Caco-2 (cell line): ENCODE measurements at regions not wholly inside any gene's neighbourhood (a gene's known extent, or its start where the extent isn't known, plus 50 kb on each side); places are given as distances from the start of the nearest gene placed in this dataset.

Source experiments
- BruUV-seq: library from RNA; stranded (reverse); fragments of 400-500 nt; replicated peaks from 2 replicates; lab custom pipeline; 2021; lab: Mats Ljungman, UMichigan
- CTCF ChIA-PET: fragments of 300-600 bp; sonication (Branson Sonifier 250); formaldehyde crosslinking; loops from one replicate; lab custom pipeline; 2022; ENCODE audit warnings: antibody characterized with exemption; lab: Charles Lee
- POLR2A ChIA-PET: fragments of 300-600 bp; sonication (Branson Sonifier 250); formaldehyde crosslinking; loops from one replicate; lab custom pipeline; 2022; ENCODE audit warnings: antibody characterized with exemption; lab: Charles Lee
- DNase-seq, 2 experiments: peaks; one replicate each; pipeline versions ENCODE4 v3.0.0 to v3.0.0-alpha.2; 2020 to 2022
- H3K27me3 ChIP-seq: replicated peaks from 2 replicates; pipeline ENCODE4 v1.6.0; 2011; ENCODE audit warnings: low read length; ENCODE audit not compliant: control insufficient read depth, insufficient read depth
- H3K36me3 ChIP-seq: 2 replicates; pipeline ENCODE4 v1.5.1; 2011; ENCODE audit warnings: low read length; ENCODE audit not compliant: control insufficient read depth, insufficient read depth
- H3K4me1 ChIP-seq: fragments of 250-450 bp; sonication (Bioruptor Pico); 2 replicates; pipeline ENCODE4 v1.5.1; 2020; ENCODE audit warnings: mild to moderate bottlenecking
- H3K4me3 ChIP-seq: 2 replicates; pipeline ENCODE4 v1.5.1; 2011; ENCODE audit warnings: low read depth, mild to moderate bottlenecking, control low read depth, low read length
- H3K9me3 ChIP-seq: fragments of 250-450 bp; sonication (Bioruptor Pico); 2 replicates; pipeline ENCODE4 v1.5.1; 2020; ENCODE audit warnings: mild to moderate bottlenecking, moderate library complexity
- H3K27ac Mint-ChIP-seq: one replicate; pipeline ENCODE4 v1.8.0; 2022; ENCODE audit warnings: mixed read lengths; ENCODE audit not compliant: unreplicated experiment
- H3K27me3 Mint-ChIP-seq: one replicate; pipeline ENCODE4 v1.8.0; 2022; ENCODE audit warnings: mixed read lengths; ENCODE audit not compliant: insufficient read depth, unreplicated experiment
- H3K36me3 Mint-ChIP-seq: one replicate; pipeline ENCODE4 v1.8.0; 2022; ENCODE audit warnings: mild to moderate bottlenecking, mixed read lengths; ENCODE audit not compliant: insufficient read depth, unreplicated experiment
- H3K4me1 Mint-ChIP-seq: one replicate; pipeline ENCODE4 v1.8.0; 2022; ENCODE audit warnings: low read depth, mixed read lengths; ENCODE audit not compliant: unreplicated experiment
- H3K4me3 Mint-ChIP-seq: one replicate; pipeline ENCODE4 v1.8.0; 2022; ENCODE audit warnings: mild to moderate bottlenecking, moderate library complexity, mixed read lengths; ENCODE audit not compliant: unreplicated experiment
- H3K9me3 Mint-ChIP-seq: one replicate; pipeline ENCODE4 v1.8.0; 2022; ENCODE audit warnings: mixed read lengths; ENCODE audit not compliant: unreplicated experiment
- CTCF ChIP-seq, 2 experiments: fragments of 200-600 bp in 1 of 2; IDR thresholded peaks; 1 replicate in 1 of 2; 2 replicates in 1 of 2; pipeline versions ENCODE4 v1.5.1 to v1.8.0; 2011 to 2022; ENCODE audit warnings: antibody characterized with exemption in 1 of 2, control low read depth in 1 of 2, inconsistent platforms in 1 of 2, low read depth in 1 of 2, low read length in 1 of 2, mild to moderate bottlenecking in 1 of 2, moderate library complexity in 1 of 2; ENCODE audit not compliant: insufficient read depth in 1 of 2, severe bottlenecking in 1 of 2, unreplicated experiment in 1 of 2
- intact Hi-C: fragments of 100-400 bp; cut with micrococcal nuclease; formaldehyde crosslinking; loops from one replicate; pipeline ENCODE4 v1.10.0; 2022; ENCODE audit not compliant: unreplicated experiment

GRCh38 chr6:73969971-73970970 lies 274.3 kb downstream of the CD109 start:
- peak in 1 of 2 experiments; percentile 48 for DNase-seq
- Histone ChIP-seq H3K9me3 (no peaks in the 10 kb centered on the region), H3K27me3 (no peaks in the 10 kb centered on the region), H3K36me3 (no peaks in the 10 kb centered on the region), H3K4me3 (no peak overlapping the region), H3K4me1 (no peaks in the 10 kb centered on the region)
- Mint-ChIP-seq H3K27me3 (peaks cover 3% of the 10 kb centered on the region), H3K36me3 (no peaks in the 10 kb centered on the region), H3K27ac (no peak overlapping the region), H3K4me1 (no peaks in the 10 kb centered on the region), H3K9me3 (no peaks in the 10 kb centered on the region), H3K4me3 (no peak overlapping the region)
- BruUV-seq: no TSS peak
- POLR2A ChIA-PET: no interaction called here
- CTCF ChIA-PET: no interaction called here
- intact Hi-C loops: loop anchor here (1.0 to 10.0 kb wide), 2 partner anchors 235 to 1241 kb away; no protein-coding TSS in a partner anchor
- TF ChIP-seq CTCF (IDR thresholded peaks at IDR 0.05; ENCODE audit: insufficient read depth in 1 of 2, low read depth in 1 of 2, low read length in 1 of 2, severe bottlenecking in 1 of 2, unreplicated experiment in 1 of 2): peak; percentile 51 to 64

- no peak overlapping the region for H3K4me3 Mint-ChIP-seq
- H3K27ac Mint-ChIP-seq: no peak overlapping the region
- H3K36me3 Mint-ChIP-seq: no peaks in the 10 kb centered on the region
- peaks cover 7% of the 10 kb centered on the region for H3K27me3 Mint-ChIP-seq
- DNase-seq: no peak
- BruUV-seq: no TSS peak
- no peaks in the 10 kb centered on the region for H3K9me3 Mint-ChIP-seq
- no peaks in the 10 kb centered on the region for H3K9me3 ChIP-seq
- H3K4me1 ChIP-seq: no peaks in the 10 kb centered on the region
- H3K4me1 Mint-ChIP-seq: no peaks in the 10 kb centered on the region
- ChIA-PET POLR2A (no interaction called here), CTCF (no interaction called here)
- intact Hi-C loops: loop anchor here (10.0 kb wide), 1 partner anchor 233 kb away; no protein-coding TSS in a partner anchor
- no peak for TF ChIP-seq CTCF (IDR thresholded peaks at IDR 0.05; ENCODE audit: insufficient read depth in 1 of 2, low read depth in 1 of 2, low read length in 1 of 2, severe bottlenecking in 1 of 2, unreplicated experiment in 1 of 2)
- no peaks in the 10 kb centered on the region for H3K36me3 ChIP-seq
- no peak overlapping the region for H3K4me3 ChIP-seq
- H3K27me3 ChIP-seq: no peaks in the 10 kb centered on the region
These were observed 272.3 kb downstream of the CD109 start for GRCh38 chr6:73968221-73968757.

GRCh38 chr6:73965539-73966029 lies 269.6 kb downstream of the CD109 start:
- no TSS peak for BruUV-seq
- Histone ChIP-seq H3K36me3 (no peaks in the 10 kb centered on the region), H3K9me3 (no peaks in the 10 kb centered on the region), H3K4me3 (no peak overlapping the region), H3K4me1 (no peaks in the 10 kb centered on the region), H3K27me3 (no peaks in the 10 kb centered on the region)
- no peak for TF ChIP-seq CTCF (IDR thresholded peaks at IDR 0.05; ENCODE audit: insufficient read depth in 1 of 2, low read depth in 1 of 2, low read length in 1 of 2, severe bottlenecking in 1 of 2, unreplicated experiment in 1 of 2)
- Mint-ChIP-seq H3K9me3 (no peaks in the 10 kb centered on the region), H3K4me3 (no peak overlapping the region), H3K27ac (no peak overlapping the region), H3K36me3 (no peaks in the 10 kb centered on the region), H3K27me3 (peaks cover 7% of the 10 kb centered on the region), H3K4me1 (no peaks in the 10 kb centered on the region)
- no peak for DNase-seq
- CTCF ChIA-PET: no interaction called here
- POLR2A ChIA-PET: no interaction called here
- intact Hi-C loops: loop anchor here (10.0 kb wide), 1 partner anchor 231 kb away; no protein-coding TSS in a partner anchor
